HG02973 (cell line): ENCODE measurements at regions not wholly inside any gene's neighbourhood (a gene's known extent, or its start where the extent isn't known, plus 50 kb on each side); places are given as distances from the start of the nearest gene placed in this dataset.
"Not testable (repeated sequence)": the region's sequence is repeated elsewhere in the genome, so short reads cannot be mapped to it uniquely, and the experiment has no call there.

ENCODE experiments used
- ATAC-seq: cut with Tn5 transposase; IDR thresholded peaks from one replicate; pipeline ENCODE4 v1.9.1; 2021; ENCODE audit warnings: moderate library complexity; ENCODE audit not compliant: unreplicated experiment

DNA sequence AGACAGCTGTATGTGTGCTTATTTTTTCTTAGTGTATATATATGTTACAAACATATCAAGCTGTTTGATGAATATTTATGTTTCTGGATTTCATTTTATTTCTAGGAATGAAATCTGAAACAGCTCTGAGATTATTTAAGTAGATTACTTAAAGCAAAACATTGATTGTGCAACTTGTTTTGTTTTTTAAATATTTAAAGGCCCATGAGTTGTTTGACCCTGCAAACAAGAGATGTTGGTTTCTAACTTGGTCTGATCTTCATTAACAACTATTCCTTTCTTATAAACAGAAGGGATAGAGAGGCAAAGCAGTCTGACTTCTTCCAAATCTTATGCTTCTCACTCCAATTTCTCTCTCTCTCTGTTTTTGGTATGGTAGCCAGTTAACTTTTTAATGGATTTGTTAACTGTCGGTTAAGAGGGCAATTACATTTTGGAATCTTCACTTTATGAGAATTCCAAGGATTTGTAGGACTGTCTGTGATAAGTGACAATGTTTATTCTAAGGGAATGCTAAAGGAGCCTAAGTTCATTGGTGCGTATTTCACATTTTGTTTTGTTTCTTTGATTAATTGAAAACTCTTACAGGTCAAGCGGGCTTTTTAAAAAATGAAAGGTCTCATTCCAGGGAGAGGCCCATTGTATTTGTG, 102.6 kb upstream of the HMGA2 start:
- ATAC-seq: no peak

DNA sequence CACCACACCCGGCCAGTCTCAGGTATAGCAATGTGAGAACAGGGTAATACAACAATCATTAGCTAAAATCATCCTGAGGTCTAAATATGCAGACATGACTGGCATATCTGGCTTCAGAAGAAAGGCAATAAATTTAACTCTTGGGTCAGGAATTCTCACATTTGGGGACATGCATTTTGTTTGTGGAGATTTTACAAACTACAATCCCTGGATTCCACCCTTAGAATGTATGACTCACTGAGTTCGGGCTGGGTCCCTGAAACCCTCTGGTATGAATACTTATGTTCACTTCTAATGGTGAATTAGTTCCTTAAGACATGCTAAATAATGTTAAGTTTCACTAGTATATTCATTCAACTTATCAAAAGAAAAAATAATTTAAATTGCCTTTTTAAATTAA, 98.9 kb upstream of the HMGA2 start:
- ATAC-seq: no peak

DNA sequence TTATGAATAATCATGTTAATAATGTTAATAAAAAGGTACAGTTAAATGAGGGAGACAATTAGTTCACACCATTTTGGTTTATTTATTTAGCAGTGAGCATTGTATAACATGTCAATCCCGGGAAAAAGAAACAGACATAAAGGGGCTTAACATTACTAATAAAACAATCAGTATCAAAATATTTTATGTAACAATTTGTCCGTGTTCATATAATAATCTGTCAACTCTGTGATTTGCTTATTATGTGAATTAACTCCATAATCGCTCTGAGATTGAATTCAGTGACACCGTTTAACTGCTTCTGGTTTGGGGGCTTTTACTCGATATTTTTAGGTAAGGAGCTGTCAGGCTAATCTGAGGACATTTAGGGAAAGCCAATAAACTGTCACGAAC, 95.8 kb upstream of the HMGA2 start:
- ATAC-seq: no peak

DNA sequence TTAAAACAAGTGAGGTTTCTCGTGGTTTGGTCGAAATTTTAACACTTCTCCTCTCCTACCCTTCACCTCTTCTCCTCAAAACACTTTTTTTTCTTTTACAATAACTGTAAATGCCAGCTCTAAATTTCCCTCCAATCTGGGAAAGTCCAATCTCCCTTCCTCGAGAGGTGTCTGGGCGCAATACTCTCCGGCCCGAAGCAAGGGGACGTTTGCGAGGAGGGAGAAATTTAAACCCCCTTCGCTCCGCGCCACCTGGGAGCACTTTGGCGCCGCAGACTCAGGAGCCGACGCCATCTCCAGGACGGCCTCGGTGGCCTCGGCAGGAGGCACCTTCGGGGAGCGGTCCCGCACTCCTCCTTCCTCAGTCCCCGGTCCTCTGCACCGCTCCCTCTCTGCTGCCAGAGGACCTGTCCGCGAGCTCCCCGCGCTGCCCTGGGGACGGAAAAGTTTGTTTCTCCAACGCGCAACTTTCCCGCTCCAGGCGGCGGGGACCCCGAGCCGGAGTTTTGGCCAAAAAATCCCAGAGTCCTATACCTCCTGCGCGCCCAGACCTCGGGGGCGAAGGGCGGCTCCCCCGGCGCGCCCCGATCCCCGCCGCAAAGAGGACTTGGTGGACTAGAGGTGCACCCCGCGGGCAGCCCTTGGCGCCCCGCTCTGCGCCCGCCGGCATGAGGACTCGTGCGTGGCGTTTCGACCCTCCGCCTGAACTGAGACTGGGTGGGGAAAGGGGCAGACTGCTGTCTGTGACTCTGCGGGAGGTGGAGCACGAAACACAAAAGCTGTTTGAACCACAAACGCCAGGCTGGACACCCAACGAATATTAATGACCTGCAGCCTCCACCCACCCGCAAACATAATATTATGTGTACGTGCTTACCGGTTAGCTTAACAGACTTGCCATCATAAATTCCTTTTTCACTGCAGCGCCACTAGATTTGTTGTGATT, 95.2 kb upstream of the HMGA2 start:
- ATAC-seq: no peak

DNA sequence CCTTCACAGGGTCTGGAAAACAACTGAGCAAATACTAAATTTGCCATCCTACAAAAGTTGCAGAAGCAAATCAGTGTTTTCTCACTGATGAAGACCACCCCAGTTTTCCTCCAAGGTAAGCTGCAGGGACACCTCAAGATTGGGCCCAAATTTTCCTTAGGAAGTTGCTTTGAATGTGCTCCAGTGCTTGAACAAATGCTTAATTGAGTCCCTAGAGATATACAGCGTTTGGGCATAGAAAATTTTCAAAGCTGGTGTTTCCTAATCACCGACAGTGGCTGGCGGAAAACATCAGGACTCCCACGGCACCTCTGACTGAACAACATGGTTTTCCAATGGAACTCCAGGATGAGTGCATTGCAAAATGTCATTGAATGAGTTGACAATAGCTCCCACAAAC, 92.5 kb upstream of the HMGA2 start:
- ATAC-seq: no peak

DNA sequence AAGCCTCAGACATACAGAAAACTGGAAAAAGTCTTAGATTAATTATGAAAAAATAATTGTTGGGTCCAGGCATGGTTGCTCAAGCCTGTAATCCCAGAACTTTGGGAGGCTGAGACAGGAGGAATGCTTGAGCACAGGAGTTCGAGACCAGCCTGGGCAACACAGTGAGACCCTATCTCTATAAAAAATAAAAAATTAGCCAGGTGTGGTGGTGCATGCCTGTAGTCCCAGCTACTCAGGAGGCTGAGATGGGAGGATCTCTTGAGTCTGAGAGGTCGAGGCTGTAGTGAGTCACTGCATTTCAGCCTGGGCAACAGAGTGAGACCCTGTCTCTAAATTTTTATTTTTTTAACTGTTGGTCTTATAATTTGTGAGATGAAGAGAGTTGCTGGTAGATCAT, 90.6 kb upstream of the HMGA2 start:
- ATAC-seq: not testable (repeated sequence)

DNA sequence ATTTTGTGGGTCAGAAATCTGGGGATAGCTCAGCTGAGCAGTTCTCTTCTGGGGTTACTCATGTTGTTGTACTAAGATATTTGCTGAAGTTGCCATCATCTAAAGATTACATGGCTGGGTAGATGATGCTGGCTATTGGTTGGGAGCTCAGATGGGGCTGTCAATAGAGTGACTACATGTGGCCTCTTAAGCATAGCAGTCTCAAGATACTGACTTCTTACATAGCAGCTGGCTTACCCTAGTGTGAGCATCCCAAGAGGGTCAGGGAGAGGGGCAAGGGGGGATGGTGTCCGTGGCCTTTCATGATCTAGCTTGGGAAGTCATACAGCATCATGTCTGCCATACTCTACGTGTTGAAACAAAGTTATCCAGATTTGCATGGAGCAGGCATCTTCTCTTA, 90.1 kb upstream of the HMGA2 start:
- ATAC-seq: no peak

DNA sequence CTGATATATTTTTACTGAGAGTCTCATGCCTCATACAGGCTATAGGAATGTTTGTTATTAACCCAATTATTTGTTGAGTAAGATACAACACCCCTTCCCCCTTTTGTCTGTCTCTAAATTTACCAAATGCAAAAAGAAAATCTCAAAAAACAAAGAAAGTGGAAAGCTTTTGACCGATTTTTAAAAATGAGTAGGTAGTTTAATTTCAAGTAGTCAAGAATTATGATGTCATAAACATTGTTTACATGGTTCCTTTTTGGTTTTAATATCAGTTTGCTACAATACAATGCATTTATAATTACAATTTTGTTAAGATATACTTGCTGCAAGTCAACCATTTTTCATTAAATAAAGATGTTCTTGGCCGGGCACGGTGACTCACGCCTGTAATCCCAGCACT, 84.7 kb upstream of the HMGA2 start:
- no peak for ATAC-seq

DNA sequence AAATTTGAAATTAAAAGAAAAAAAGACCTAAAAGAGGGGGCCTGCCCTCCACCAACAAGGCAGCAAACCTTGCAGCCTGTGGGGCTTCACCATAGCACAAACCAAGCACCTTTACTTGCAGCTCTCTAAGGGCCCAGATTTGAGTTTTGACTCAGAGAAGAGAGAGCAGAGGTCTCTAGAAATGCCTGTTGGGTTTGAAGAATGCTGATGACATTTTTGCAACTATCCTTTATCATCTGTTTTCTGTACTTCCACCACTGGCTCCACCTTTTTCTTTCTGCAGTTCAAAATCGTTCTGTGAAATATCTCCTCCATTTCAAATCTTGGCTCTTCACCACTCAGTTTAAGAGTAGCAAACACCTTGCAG, 83.8 kb upstream of the HMGA2 start:
- no peak for ATAC-seq

DNA sequence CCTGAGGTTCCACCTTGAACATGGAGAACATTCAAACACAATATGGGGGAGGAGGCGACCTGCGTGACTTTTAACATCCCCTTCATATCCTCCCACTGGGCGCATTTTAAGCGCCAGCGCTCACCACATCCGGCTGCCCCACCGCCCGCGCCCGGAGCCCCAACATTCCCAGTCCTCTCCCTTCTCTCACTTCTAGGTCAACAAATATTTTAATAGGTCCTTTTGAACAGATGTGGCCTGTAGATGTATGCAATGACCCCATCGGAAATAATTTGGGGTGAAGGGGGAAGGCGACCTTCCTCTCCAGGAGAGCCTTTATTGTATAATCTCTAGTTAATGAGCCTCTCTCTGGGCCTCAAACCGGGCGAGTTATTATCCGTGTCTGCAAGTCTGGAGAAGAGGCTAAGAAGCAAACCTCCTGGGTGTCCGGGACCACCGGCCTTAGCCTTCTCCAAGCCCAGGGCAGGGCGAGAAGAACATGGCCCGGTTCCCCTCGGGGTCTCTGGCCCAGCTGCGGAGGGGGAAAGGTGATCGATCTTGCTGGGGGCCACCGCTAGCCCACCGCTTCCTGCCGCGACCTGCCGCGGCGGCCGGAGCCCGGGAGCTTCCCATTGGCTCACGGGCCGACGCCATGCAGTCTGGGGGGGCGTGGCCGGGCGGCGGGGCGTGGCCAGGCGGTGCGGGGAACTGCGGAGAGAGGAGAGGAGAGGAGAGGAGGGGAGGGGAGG, 83.2 kb upstream of the HMGA2 start:
- peak; percentile 77 for ATAC-seq

DNA sequence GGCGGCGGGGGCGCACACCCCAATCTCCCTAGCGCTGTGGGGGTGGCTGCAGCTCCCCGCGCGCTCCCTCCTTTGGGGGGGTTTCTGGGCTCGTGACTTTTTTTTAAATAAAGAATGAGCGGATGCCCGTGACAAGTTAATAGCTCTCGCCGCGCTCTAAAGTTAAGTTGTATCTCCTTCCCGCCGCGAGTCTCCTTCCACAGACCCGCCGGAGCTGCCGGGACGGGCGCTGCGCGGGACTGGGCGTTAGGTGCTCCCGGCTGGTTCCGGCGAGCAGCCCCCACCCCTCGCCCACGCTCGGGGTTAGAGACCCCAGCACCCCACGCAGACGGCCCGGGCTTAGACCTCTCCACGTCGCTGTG, 82.6 kb upstream of the HMGA2 start:
- ATAC-seq: peak; percentile 10

DNA sequence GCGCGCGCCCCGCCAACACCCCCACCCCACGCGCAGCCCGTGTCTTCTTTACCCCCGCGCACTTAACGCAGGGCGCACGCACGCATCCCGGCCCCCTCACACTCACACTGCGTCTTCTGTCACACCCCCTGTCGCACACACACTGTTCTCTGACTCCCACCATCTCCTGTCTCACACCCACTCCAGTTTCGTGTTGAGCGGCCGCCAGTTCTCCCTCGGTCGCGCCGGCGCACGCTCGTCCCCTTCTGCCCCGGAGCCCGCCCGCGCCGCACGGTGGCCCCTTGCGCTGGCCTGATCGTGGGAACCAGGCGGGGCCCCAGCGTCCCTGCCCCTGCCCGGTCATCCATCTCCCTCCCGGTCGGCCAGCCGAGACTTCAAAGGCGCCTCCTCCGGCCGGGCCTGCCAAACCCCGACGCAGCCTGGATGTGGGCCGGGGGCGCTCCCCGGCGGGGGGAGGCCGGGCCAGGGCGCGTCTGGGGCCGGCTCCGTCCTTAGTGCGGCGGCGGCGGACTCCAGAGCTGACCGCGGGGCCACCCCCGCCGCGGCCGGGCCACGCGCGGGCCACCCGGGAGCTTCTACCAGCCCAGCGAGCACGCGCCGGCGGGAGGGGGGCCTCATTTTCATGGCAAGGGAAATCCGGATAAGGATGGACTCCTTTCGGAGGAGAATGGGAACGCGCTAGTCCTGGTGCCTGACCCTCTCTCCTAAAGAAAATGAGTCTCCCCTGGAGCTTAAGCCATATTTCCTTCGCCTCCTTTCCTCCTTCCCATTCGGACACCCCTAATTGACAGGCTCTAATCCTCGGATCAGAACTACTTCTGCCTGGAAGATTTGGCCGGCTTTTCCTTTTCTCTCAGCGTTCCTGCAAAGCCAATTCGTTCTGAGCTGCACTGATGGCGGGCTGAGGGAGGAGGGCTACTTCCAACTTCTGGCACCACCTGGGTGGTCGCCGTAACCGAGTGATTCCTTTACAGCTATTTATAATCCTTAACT, 82.0 kb upstream of the HMGA2 start:
- ATAC-seq: peak; percentile 34

DNA sequence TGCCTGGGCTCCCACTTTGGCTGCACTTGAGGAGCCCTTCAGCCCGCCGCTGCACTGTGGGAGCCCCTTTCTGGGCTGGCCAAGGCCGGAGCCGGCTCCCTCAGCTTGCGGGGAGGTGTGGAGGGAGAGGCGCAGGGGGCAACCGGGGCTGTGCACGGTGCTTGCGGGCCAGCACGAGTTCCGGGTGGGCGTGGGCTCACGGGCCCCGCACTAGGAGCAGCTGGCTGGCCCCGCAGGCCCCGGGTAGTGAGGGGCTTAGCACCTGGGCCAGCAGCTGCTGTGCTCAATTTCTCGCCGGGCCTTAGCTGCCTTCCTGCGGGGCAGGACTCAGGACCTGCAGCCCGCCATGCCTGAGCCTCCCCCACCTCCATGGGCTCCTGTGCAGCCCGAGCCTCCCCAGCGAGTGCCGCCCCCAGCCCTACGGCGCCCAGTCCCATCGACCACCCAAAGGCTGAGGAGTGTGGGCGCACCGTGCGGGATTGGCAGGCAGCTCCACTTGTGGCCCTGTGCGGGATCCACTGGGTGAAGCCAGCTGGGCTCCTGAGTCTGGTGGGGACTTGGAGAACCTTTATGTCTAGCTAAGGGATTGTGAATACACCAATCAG, 79.9 kb upstream of the HMGA2 start:
- not testable (repeated sequence) for ATAC-seq

DNA sequence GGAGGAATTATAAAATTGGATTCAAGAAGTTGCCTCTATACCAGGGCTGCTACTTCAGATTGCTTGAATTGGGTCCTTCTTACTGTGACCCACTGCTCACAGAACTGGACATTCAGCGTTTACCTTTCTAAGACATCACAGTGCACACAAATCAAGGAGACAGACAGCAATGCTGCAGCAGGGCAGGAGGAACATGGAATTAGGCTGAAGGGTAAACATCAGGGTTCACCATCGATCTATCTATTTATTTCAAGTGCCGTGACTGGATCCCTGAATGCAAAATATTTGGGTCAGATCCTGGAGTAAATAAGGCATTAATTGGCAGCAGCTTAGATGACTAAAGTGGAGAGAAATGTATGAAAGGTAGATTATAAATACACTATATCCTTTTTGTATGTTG, 76.9 kb upstream of the HMGA2 start:
- ATAC-seq: no peak

DNA sequence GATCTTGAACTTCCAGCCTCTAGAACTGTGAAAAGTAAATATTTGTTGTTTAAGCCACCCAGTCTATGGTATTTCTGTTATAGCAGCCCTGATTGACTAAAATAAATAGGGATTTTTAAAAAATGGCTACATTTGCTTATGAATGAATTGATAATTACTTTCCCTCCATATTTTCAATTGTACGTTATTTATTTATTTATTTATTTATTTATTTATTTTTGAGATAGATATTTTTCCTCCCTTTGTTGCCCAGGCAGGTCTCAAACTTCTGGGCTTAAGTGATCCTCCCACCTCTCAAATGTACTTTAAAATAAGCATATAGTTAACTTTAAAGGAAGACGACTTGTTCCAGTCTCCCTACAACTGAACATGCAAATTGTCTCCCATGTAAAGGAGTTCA, 76.0 kb upstream of the HMGA2 start:
- ATAC-seq: no peak

DNA sequence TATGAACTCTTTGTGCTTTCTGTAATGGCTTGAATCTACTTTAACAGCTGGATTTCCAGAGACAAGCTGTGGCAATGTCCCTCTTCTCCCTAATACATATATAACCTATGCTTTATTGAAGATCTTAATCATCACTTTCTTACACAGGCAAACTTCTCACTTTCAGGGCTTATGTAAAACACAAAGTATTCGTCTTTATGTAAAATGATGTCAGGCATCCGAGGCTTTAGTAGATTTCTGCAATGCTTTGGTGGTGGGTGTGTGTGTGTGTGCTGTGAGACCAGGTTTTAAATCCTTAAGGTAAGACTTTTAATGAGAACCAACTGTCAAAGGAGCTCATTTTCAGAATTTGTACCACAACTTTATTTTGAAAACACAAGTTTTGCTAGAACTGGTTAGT, 70.0 kb upstream of the HMGA2 start:
- no peak for ATAC-seq

DNA sequence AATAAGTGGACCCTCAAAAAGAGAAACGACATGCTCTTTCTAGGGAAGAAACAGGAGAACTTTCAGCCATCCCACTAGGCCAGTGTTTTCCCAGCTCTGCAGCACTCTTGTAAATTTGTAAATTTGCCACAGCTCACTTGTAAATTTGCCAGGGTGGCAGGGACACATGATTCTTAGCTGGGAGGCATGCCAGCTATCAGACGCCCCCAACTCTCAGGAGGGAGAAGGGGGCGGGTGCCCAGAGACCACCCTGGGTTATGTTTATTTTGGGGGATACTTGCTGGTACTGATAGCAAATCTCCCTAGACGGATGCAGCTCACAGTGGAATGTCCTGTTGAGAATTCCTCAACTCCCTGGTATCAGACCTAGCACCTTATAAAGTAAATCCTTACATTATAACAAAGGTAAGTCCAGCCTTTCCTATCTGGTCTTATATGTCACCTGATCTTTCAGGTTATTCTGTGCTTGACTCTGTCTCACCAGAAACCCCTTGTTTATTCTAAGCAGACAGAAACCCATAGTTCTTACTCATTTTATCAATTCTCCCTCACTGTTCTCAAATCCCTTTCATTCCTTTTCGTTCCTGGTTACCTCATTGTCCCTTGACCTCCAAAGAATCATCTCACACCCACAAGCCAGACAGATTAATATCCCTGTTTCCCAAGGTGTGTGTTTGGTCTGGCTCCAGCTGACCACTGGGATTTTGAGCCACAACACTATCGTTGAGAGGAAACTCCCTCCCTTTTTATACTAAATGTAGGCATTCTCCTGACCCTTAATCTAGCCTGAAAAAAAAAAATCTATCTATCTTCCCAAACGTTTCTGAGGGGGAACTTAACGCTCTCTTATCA, 69.3 kb upstream of the HMGA2 start:
- ATAC-seq: no peak

DNA sequence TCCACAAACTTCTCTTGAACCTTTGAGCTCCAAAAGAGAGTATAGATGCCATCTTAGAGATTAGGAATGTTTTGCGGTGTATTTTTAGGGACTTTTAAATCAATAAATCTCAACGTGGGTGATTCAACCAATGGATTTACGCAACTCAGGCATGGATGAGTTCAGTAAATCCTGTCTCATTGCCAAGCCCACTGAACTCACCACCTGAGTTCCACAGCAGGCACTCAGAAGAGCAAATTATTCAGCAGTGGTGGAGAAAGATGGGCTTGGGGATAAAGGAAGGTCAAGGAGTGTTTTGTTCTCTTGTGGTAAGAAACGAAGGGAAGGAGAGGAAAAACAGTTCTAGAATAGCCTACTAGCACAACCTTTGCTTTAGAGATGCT, 68.7 kb upstream of the HMGA2 start:
- no peak for ATAC-seq

DNA sequence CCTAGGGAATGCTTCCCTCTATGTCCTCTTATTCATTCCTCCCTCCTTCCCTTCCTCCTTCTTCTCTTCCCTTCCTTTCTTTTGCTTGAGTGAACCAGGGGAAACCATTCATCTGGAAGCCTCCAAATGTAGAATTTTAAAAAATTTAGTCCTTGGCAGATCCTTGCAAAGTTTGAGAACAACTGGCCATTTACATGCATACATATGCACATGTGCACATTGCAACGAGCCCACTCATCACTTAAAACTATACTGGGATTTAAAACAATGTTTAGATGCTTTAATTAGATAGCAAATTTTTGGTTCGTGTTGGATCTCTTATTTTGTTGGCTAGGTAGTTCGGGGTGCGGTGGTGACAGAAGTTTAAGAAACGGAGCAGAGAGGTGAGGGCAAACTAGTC, 68.0 kb upstream of the HMGA2 start:
- ATAC-seq: no peak
